Gastroesophageal sphincter (tissue), 4 donors: ENCODE measurements at regions not wholly inside any gene's neighbourhood (a gene's known extent, or its start where the extent isn't known, plus 50 kb on each side); places are given as distances from the start of the nearest gene placed in this dataset.
"Not testable (repeated sequence)": the region's sequence is repeated elsewhere in the genome, so short reads cannot be mapped to it uniquely, and the experiment has no call there.

Experiments used
- ATAC-seq: fragments of 150-250 bp; one replicate; pipeline ENCODE4 v1.9.1; 2016; ENCODE audit warnings: mild to moderate bottlenecking, moderate library complexity
- H3K27ac ChIP-seq, 4 donors: fragments of 200-600 bp; sonication (generic) in 3 of 4; 1 replicate in 3 of 4; 2 replicates in 1 of 4; pipeline ENCODE4 v1.5.1; 2016 to 2019
- H3K27me3 ChIP-seq: fragments of 200-600 bp; sonication (generic); one replicate; pipeline ENCODE4 v1.5.1; 2019
- H3K36me3 ChIP-seq, 2 donors: fragments of 200-600 bp; sonication (generic); one replicate each; pipeline ENCODE4 v1.5.1; 2019; ENCODE audit warnings: control low read depth in 1 of 2
- H3K4me1 ChIP-seq, 3 donors: fragments of 200-600 bp; sonication (generic); 1 replicate in 2 of 3; 2 replicates in 1 of 3; pipeline ENCODE4 v1.5.1; 2016 to 2019; ENCODE audit warnings: control low read depth in 2 of 3
- H3K4me3 ChIP-seq, 2 donors: fragments of 200-600 bp; sonication (generic); one replicate each; pipeline ENCODE4 v1.5.1; 2019; ENCODE audit warnings: mild to moderate bottlenecking in 1 of 2, moderate library complexity in 1 of 2
- H3K9me3 ChIP-seq, 3 donors: fragments of 200-600 bp; sonication (generic); one replicate each; pipeline ENCODE4 v1.5.1; 2017 to 2019; ENCODE audit warnings: control low read depth in 2 of 3
- CTCF ChIP-seq, 4 experiments: fragments of 200-600 bp in 2 of 4; fragments of 450-650 bp in 2 of 4; sonication (generic) in 1 of 4; IDR thresholded peaks; one replicate each; pipeline ENCODE4 v1.5.1; 2017 to 2019; ENCODE audit warnings: antibody characterized with exemption in 4 of 4, mild to moderate bottlenecking in 2 of 4, moderate library complexity in 2 of 4
- EP300 ChIP-seq: sonication (generic); formaldehyde crosslinking; IDR thresholded peaks from one replicate; pipeline ENCODE4 v1.6.1; 2017; ENCODE audit warnings: antibody characterized with exemption, mild to moderate bottlenecking
- POLR2A ChIP-seq, 2 donors: fragments of 450-650 bp; IDR thresholded peaks; one replicate each; pipeline ENCODE4 v1.6.1; 2017; ENCODE audit warnings: antibody characterized with exemption in 2 of 2, mild to moderate bottlenecking in 2 of 2, moderate library complexity in 1 of 2
- POLR2AphosphoS5 ChIP-seq: sonication (generic); formaldehyde crosslinking; IDR thresholded peaks from one replicate; pipeline ENCODE4 v1.6.1; 2017; ENCODE audit warnings: antibody characterized with exemption
- WGBS, 2 donors: methylation state at CpG; one replicate each; pipeline ENCODE4 v1.1.5; 2018; ENCODE audit warnings: low coverage in 1 of 2; 5-methylcytosine and 5-hydroxymethylcytosine counted together

GRCh38 chr6:115750946-115751345 is 309.7 kb downstream of the FRK start:
- no peaks in the 10 kb centered on the region for H3K9me3 ChIP-seq
- no peaks in the 10 kb centered on the region for H3K27me3 ChIP-seq
- TF ChIP-seq CTCF (IDR thresholded peaks at IDR 0.05) = no peak
- no peak for TF ChIP-seq POLR2AphosphoS5
- 69 to 78% methylated on average over 5 of the region's 5 CpGs for WGBS, 2 donors
- H3K4me1 ChIP-seq = peaks cover 0 to 3% (median 0%) of the 10 kb centered on the region in 3 donors
- H3K27ac ChIP-seq = no peak overlapping the region
- no peaks in the 10 kb centered on the region for H3K36me3 ChIP-seq
- no peak for ATAC-seq
- no peak overlapping the region for H3K4me3 ChIP-seq

GRCh38 chr6:115750292-115750691 is 310.4 kb downstream of the FRK start:
- H3K4me3 ChIP-seq = no peak overlapping the region
- H3K4me1 ChIP-seq = peaks cover 0 to 3% (median 0%) of the 10 kb centered on the region in 3 donors
- H3K36me3 ChIP-seq = no peaks in the 10 kb centered on the region
- H3K27ac ChIP-seq = no peak overlapping the region
- H3K27me3 ChIP-seq = no peaks in the 10 kb centered on the region
- 100% methylated on average over 1 of the region's 1 CpG; no CpG with 5 or more reads in 1 of the 2 donors for WGBS, 2 donors
- ATAC-seq = no peak
- TF ChIP-seq POLR2AphosphoS5 = no peak
- no peak for TF ChIP-seq CTCF (IDR thresholded peaks at IDR 0.05)
- no peak for TF ChIP-seq EP300
- no peak for TF ChIP-seq POLR2A (IDR thresholded peaks at IDR 0.05)
- H3K9me3 ChIP-seq = peaks cover 0 to 4% (median 0%) of the 10 kb centered on the region in 3 donors

- whole genome bisulfite sequencing, 2 donors = 0% methylated on average over 1 of the region's 1 CpG
- TF ChIP-seq POLR2AphosphoS5 (no peak), CTCF (IDR thresholded peaks at IDR 0.05) (no peak), EP300 (no peak), POLR2A (IDR thresholded peaks at IDR 0.05) (no peak)
These were observed 313.0 kb downstream of the FRK start for GRCh38 chr6:115747719-115748118.

GRCh38 chr6:115746583-115746982 is 314.1 kb downstream of the FRK start:
- H3K27ac ChIP-seq, H3K36me3 ChIP-seq, H3K27me3 ChIP-seq, ATAC-seq, H3K9me3 ChIP-seq, H3K4me3 ChIP-seq, H3K4me1 ChIP-seq: not testable (repeated sequence)
- WGBS, 2 donors = 93 to 100% methylated on average over 1 to 2 of the region's 3 CpGs

More at GRCh38 chr6:115747719-115748118, 313.0 kb downstream of the FRK start:
- H3K36me3 ChIP-seq = no peaks in the 10 kb centered on the region
- peaks cover 0 to 3% (median 0%) of the 10 kb centered on the region in 3 donors for H3K4me1 ChIP-seq
- no peak overlapping the region for H3K27ac ChIP-seq
- peaks cover 0 to 4% (median 0%) of the 10 kb centered on the region in 3 donors for H3K9me3 ChIP-seq
- ATAC-seq = no peak
- H3K27me3 ChIP-seq = no peaks in the 10 kb centered on the region
- no peak overlapping the region for H3K4me3 ChIP-seq

GRCh38 chr6:115740907-115741306 is 319.8 kb downstream of the FRK start:
- Histone ChIP-seq H3K9me3 (peaks cover 0 to 4% (median 0%) of the 10 kb centered on the region in 3 donors), H3K27me3 (no peaks in the 10 kb centered on the region), H3K36me3 (no peaks in the 10 kb centered on the region), H3K27ac (no peak overlapping the region), H3K4me1 (no peaks in the 10 kb centered on the region), H3K4me3 (no peak overlapping the region)
- TF ChIP-seq POLR2A (IDR thresholded peaks at IDR 0.05) (no peak), CTCF (IDR thresholded peaks at IDR 0.05) (no peak), EP300 (no peak), POLR2AphosphoS5 (no peak)
- ATAC-seq = no peak
- 60 to 83% methylated on average over 1 of the region's 1 CpG for WGBS, 2 donors
